ENCODE measurements at regions not wholly inside any gene's neighbourhood (a gene's known extent, or its start where the extent isn't known, plus 50 kb on each side); places are given as distances from the start of the nearest gene placed in this dataset.

GRCh38 chr10:28468707-28469483 lies 64.0 kb upstream of the WAC start:
- no peak for TF ChIP-seq POLR2A (IDR thresholded peaks at IDR 0.05)
- TF ChIP-seq, protein P1, sequence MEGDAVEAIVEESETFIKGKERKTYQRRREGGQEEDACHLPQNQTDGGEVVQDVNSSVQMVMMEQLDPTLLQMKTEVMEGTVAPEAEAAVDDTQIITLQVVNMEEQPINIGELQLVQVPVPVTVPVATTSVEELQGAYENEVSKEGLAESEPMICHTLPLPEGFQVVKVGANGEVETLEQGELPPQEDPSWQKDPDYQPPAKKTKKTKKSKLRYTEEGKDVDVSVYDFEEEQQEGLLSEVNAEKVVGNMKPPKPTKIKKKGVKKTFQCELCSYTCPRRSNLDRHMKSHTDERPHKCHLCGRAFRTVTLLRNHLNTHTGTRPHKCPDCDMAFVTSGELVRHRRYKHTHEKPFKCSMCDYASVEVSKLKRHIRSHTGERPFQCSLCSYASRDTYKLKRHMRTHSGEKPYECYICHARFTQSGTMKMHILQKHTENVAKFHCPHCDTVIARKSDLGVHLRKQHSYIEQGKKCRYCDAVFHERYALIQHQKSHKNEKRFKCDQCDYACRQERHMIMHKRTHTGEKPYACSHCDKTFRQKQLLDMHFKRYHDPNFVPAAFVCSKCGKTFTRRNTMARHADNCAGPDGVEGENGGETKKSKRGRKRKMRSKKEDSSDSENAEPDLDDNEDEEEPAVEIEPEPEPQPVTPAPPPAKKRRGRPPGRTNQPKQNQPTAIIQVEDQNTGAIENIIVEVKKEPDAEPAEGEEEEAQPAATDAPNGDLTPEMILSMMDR (IDR thresholded peaks at IDR 0.05): no peak
- H3K36me3 ChIP-seq: no peaks in the 10 kb centered on the region
- H3K9me3 ChIP-seq: no peaks in the 10 kb centered on the region
- ATAC-seq (peak in 1 of 4 donors; percentile 21), DNase-seq (peak in 1 of 5 donors; percentile 11)
- H3K27me3 ChIP-seq: no peaks in the 10 kb centered on the region
- WGBS, 4 donors: 84 to 91% (median 86%) methylated on average over 10 of the region's 10 CpGs
- H3K27ac ChIP-seq: no peak overlapping the region
- H3K4me1 ChIP-seq: no peaks in the 10 kb centered on the region
- intact Hi-C loops (cut with DNase I): loop anchor here in 1 of 10 donors (5.0 kb wide), 1 partner anchor 63 kb away; the partner anchor contains the start of gene WAC
- no peak overlapping the region for H3K4me3 ChIP-seq

DNA sequence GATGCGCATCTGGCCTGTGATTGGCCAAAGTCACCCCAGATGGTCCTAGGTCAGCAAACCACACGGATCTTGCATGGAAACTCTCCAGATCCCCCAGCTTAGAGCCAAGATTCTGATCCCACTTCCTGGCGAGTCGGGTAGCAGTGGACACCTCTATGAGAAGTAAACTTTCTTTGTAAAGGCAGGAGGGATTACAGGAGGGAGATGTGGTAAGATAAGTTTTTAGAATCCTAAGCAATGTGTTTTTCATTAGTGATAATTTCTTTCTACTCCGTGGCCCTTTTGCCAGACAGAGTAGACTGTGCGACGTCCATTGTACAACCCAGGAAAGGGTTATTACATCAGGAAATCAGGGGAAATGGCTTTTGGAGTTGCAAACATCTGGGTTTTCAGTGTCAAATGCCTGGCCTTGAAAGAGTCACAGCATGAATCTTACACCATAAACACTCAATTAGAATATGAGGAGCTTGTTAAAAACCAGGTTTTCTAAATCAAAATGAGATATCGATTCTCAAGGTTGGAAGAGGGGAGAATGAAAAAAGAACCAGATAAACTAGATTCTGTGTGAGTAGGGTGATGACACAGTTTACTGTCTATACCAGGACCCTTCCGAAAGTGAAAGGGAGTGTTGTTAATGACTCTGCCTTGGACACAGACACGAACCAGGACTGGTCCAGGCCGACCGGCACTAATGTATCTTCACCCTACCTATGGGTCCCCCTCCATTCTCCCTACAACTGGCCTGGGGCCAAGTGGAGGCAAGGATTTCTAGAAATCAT lies 61.9 kb upstream of the WAC start:
- intact Hi-C loops (cut with DNase I): no loop called here

DNA sequence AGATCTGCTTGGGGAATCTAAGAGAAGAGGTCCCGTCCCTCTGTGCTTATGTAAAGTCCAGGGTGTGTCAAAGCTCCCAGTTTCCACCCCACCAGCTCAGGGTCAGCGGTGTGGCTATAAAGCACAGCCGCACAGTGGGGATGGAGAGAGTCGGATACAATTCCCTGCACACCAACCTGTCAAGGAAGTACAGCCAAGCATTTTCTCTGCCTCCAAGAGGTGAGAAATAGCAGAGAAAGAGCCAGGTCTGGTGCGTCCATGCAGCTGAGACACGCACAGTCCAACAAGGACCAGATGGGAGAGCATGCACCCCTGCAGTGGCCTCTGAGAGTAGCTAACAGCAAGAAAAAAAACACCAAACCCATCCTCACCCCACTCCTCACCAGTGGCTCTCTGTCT lies 61.3 kb upstream of the WAC start:
- Histone ChIP-seq H3K27me3 (no peaks in the 10 kb centered on the region), H3K36me3 (no peaks in the 10 kb centered on the region), H3K4me1 (no peaks in the 10 kb centered on the region), H3K9me3 (no peaks in the 10 kb centered on the region), H3K27ac (peak overlapping the region in 1 of 12 donors; percentile 18), H3K4me3 (no peak overlapping the region)
- intact Hi-C loops (cut with DNase I): no loop called here
- DNase-seq (no peak), ATAC-seq (no peak)
- WGBS, 4 donors: 90 to 96% (median 93%) methylated on average over 6 of the region's 6 CpGs
- no peak for TF ChIP-seq POLR2A (IDR thresholded peaks at IDR 0.05)
- TF ChIP-seq, protein P1 (IDR thresholded peaks at IDR 0.05): no peak

More for the DNA sequence above, 61.9 kb upstream of the WAC start:
- 53 to 67% (median 55%) methylated on average over 12 of the region's 12 CpGs for WGBS, 4 donors
- no peak for DNase-seq
- Histone ChIP-seq H3K27me3 (no peaks in the 10 kb centered on the region), H3K4me1 (no peaks in the 10 kb centered on the region), H3K36me3 (no peaks in the 10 kb centered on the region), H3K9me3 (no peaks in the 10 kb centered on the region), H3K4me3 (no peak overlapping the region), H3K27ac (peak overlapping the region in 1 of 12 donors; percentile 18)
- no peak for ATAC-seq
- no peak for TF ChIP-seq POLR2A (IDR thresholded peaks at IDR 0.05)
- TF ChIP-seq, protein P1 (IDR thresholded peaks at IDR 0.05): no peak

GRCh38 chr10:28478646-28479045 lies 54.3 kb upstream of the WAC start:
- DNase-seq (no peak), ATAC-seq (no peak)
- H3K27me3 ChIP-seq: no peaks in the 10 kb centered on the region
- WGBS, 4 donors: 41 to 53% (median 48%) methylated on average over 1 of the region's 1 CpG
- no peaks in the 10 kb centered on the region for H3K36me3 ChIP-seq
- H3K4me3 ChIP-seq: no peak overlapping the region
- peaks cover 0 to 22% (median 0%) of the 10 kb centered on the region in 12 donors for H3K4me1 ChIP-seq
- peak overlapping the region in 1 of 12 donors; percentile 38 for H3K27ac ChIP-seq
- no peaks in the 10 kb centered on the region for H3K9me3 ChIP-seq
- TF ChIP-seq, protein P1 (IDR thresholded peaks at IDR 0.05): no peak
- TF ChIP-seq POLR2A (IDR thresholded peaks at IDR 0.05): no peak
- intact Hi-C loops (cut with DNase I): no loop called here
